ENCODE measurements at regions not wholly inside any gene's neighbourhood (a gene's known extent, or its start where the extent isn't known, plus 50 kb on each side); places are given as distances from the start of the nearest gene placed in this dataset.

GRCh38 chr1:178593515-178593914 lies 80.6 kb downstream of the TEX35 start:
- DNase-seq = no peak
- TF ChIP-seq CTCF (conservative IDR thresholded peaks at IDR 0.05) = no peak
- H3K4me1 ChIP-seq (ENCODE audit: control insufficient read depth, insufficient read depth, low read length) = no peaks in the 10 kb centered on the region
- H3K27me3 ChIP-seq (ENCODE audit: control insufficient read depth, insufficient read depth, low read length, poor library complexity, severe bottlenecking) = no peaks in the 10 kb centered on the region
- H3K27ac ChIP-seq (ENCODE audit: low read depth, low read length) = peak overlapping the region; percentile 72
- Mint-ChIP-seq H3K9me3 (peaks cover 13% of the 10 kb centered on the region), H3K27me3 (ENCODE audit: insufficient read depth) (peaks cover 4% of the 10 kb centered on the region), H3K4me3 (no peak overlapping the region), H3K4me1 (no peaks in the 10 kb centered on the region), H3K36me3 (ENCODE audit: low read depth) (no peaks in the 10 kb centered on the region), H3K27ac (no peak overlapping the region)
- no peaks in the 10 kb centered on the region for H3K36me3 ChIP-seq (ENCODE audit: control insufficient read depth, insufficient read depth, low read length)
- H3K9ac ChIP-seq (ENCODE audit: extremely low read depth, low read length, poor library complexity, severe bottlenecking) = no peak overlapping the region
- peaks cover 6% of the 10 kb centered on the region for H3K9me3 ChIP-seq (ENCODE audit: control insufficient read depth, low read length)
- no peak overlapping the region for H3K4me3 ChIP-seq (ENCODE audit: low read length)

- Mint-ChIP-seq H3K27ac (no peak overlapping the region), H3K4me3 (no peak overlapping the region), H3K4me1 (no peaks in the 10 kb centered on the region), H3K36me3 (ENCODE audit: low read depth) (no peaks in the 10 kb centered on the region), H3K9me3 (peaks cover 13% of the 10 kb centered on the region), H3K27me3 (ENCODE audit: insufficient read depth) (peaks cover 4% of the 10 kb centered on the region)
- Histone ChIP-seq H3K4me1 (ENCODE audit: control insufficient read depth, insufficient read depth, low read length) (no peaks in the 10 kb centered on the region), H3K36me3 (ENCODE audit: control insufficient read depth, insufficient read depth, low read length) (no peaks in the 10 kb centered on the region), H3K27ac (ENCODE audit: low read depth, low read length) (peak overlapping the region; percentile 72), H3K4me3 (ENCODE audit: low read length) (no peak overlapping the region), H3K27me3 (ENCODE audit: control insufficient read depth, insufficient read depth, low read length, poor library complexity, severe bottlenecking) (no peaks in the 10 kb centered on the region), H3K9ac (ENCODE audit: extremely low read depth, low read length, poor library complexity, severe bottlenecking) (no peak overlapping the region), H3K9me3 (ENCODE audit: control insufficient read depth, low read length) (peaks cover 6% of the 10 kb centered on the region)
- no peak for TF ChIP-seq CTCF (conservative IDR thresholded peaks at IDR 0.05)
- no peak for DNase-seq
- WGBS, 2 experiments (ENCODE audit: insufficient coverage in 1 of 2, insufficient read length in 1 of 2) = 87 to 95% methylated on average over 5 of the region's 5 CpGs
Observed at GRCh38 chr1:178594133-178594532, 81.2 kb downstream of the TEX35 start.

- Mint-ChIP-seq H3K9me3 (peaks cover 13% of the 10 kb centered on the region), H3K4me3 (no peak overlapping the region), H3K27ac (no peak overlapping the region), H3K36me3 (ENCODE audit: low read depth) (no peaks in the 10 kb centered on the region), H3K27me3 (ENCODE audit: insufficient read depth) (no peaks in the 10 kb centered on the region), H3K4me1 (no peaks in the 10 kb centered on the region)
- no peaks in the 10 kb centered on the region for H3K27me3 ChIP-seq (ENCODE audit: control insufficient read depth, insufficient read depth, low read length, poor library complexity, severe bottlenecking)
- 93 to 94% methylated on average over 5 to 6 of the region's 6 CpGs for WGBS, 2 experiments (ENCODE audit: insufficient coverage in 1 of 2, insufficient read length in 1 of 2)
- peaks cover 6% of the 10 kb centered on the region for H3K9me3 ChIP-seq (ENCODE audit: control insufficient read depth, low read length)
- no peak overlapping the region for H3K9ac ChIP-seq (ENCODE audit: extremely low read depth, low read length, poor library complexity, severe bottlenecking)
- H3K4me3 ChIP-seq (ENCODE audit: low read length) = no peak overlapping the region
- H3K4me1 ChIP-seq (ENCODE audit: control insufficient read depth, insufficient read depth, low read length) = no peaks in the 10 kb centered on the region
- no peak for TF ChIP-seq CTCF (conservative IDR thresholded peaks at IDR 0.05)
- H3K27ac ChIP-seq (ENCODE audit: low read depth, low read length) = no peak overlapping the region
- DNase-seq = no peak
- no peaks in the 10 kb centered on the region for H3K36me3 ChIP-seq (ENCODE audit: control insufficient read depth, insufficient read depth, low read length)
Observed at GRCh38 chr1:178595491-178595890, 82.6 kb downstream of the TEX35 start.
